A549 (cell line): ENCODE measurements at regions not wholly inside any gene's neighbourhood (a gene's known extent, or its start where the extent isn't known, plus 50 kb on each side); places are given as distances from the start of the nearest gene placed in this dataset.

Experiments used
- ATAC-seq, 2 experiments: fragments of 200-7000 bp in 1 of 2; fragments of >200 bp in 1 of 2; cut with Nextera tagmentation in 1 of 2; cut with Tn5 transposase in 1 of 2; 3 replicates each; pipeline versions ENCODE4 v1.8.0 to v1.9.1; 2018 to 2020; ENCODE audit warnings: mild to moderate bottlenecking in 1 of 2, moderate library complexity in 1 of 2
- CTCF ChIA-PET: fragments of 300-600 bp; sonication (Branson Sonifier 250); formaldehyde crosslinking; extraction: SDS; loops from one replicate; lab custom pipeline; 2021; ENCODE audit warnings: antibody characterized with exemption, inconsistent platforms; lab: Yijun Ruan, JAX
- POLR2A ChIA-PET: fragments of 350-600 bp; formaldehyde crosslinking; extraction: SDS; loops from one replicate; lab custom pipeline; 2021; ENCODE audit warnings: antibody characterized with exemption, inconsistent platforms; lab: Yijun Ruan, JAX
- DNase-seq, 2 experiments: peaks; one replicate each; pipeline versions ENCODE4 v3.0.0 to v3.0.0-alpha.2; 2011 to 2016; ENCODE audit warnings: low read depth in 1 of 2, low spot score in 1 of 2
- FAIRE-seq: peaks from 2 replicates; lab custom pipeline; 2011; peaks lifted over from hg19 to GRCh38; lab: Jason Lieb, UNC
- H3K27ac ChIP-seq, 2 experiments: fragments of >200 bp; sonication (Bioruptor Twin); formaldehyde crosslinking; 3 replicates each; pipeline ENCODE4 v1.5.1; 2016 to 2017
- H3K4me1 ChIP-seq: fragments of >200 bp; sonication (Bioruptor Twin); formaldehyde crosslinking; 3 replicates; pipeline ENCODE4 v1.6.1; 2016
- H3K4me2 ChIP-seq: fragments of >200 bp; sonication (Bioruptor Twin); formaldehyde crosslinking; 3 replicates; pipeline ENCODE4 v1.6.1; 2016
- H3K4me3 ChIP-seq: fragments of >200 bp; sonication (Bioruptor Twin); formaldehyde crosslinking; 3 replicates; pipeline ENCODE4 v1.5.1; 2016
- H3K9me3 ChIP-seq: fragments of >200 bp; sonication (Bioruptor Twin); formaldehyde crosslinking; 3 replicates; pipeline ENCODE4 v1.6.1; 2016
- BHLHE40 ChIP-seq: IDR thresholded peaks from 2 replicates; pipeline ENCODE4 v1.6.1; 2012; ENCODE audit warnings: low read depth, low read length, inconsistent platforms
- CBX2 ChIP-seq: fragments of 200-600 bp; sonication (generic); IDR thresholded peaks from 2 replicates; pipeline ENCODE4 v1.6.1; 2016; ENCODE audit warnings: low read depth, mild to moderate bottlenecking, borderline replicate concordance
- CEBPB ChIP-seq, 2 experiments: fragments of >200 bp in 1 of 2; sonication (Bioruptor Twin) in 1 of 2; formaldehyde crosslinking in 1 of 2; IDR thresholded peaks; 2 replicates each; pipeline ENCODE4 v1.6.1; 2012 to 2016
- EHMT2 ChIP-seq: fragments of 200-600 bp; sonication (generic); IDR thresholded peaks from 2 replicates; pipeline ENCODE4 v1.6.1; 2016; ENCODE audit warnings: antibody characterized with exemption, low read depth, mild to moderate bottlenecking, moderate library complexity
- GATA3 ChIP-seq: IDR thresholded peaks from 2 replicates; pipeline ENCODE4 v1.6.1; 2012; ENCODE audit warnings: borderline replicate concordance
- HEYL ChIP-seq: fragments of 250-450 bp; sonication (Bioruptor Pico); IDR thresholded peaks from 2 replicates; pipeline ENCODE4 v1.8.0; 2021; ENCODE audit warnings: mild to moderate bottlenecking, moderate library complexity
- HOXB5 ChIP-seq: fragments of 250-450 bp; sonication (Bioruptor Pico); IDR thresholded peaks from 2 replicates; pipeline ENCODE4 v1.5.0; 2020; ENCODE audit warnings: mild to moderate bottlenecking, moderate library complexity
- JUN ChIP-seq, 2 experiments: fragments of >200 bp; sonication (Bioruptor Twin); formaldehyde crosslinking; IDR thresholded peaks; 2 replicates in 1 of 2; 3 replicates in 1 of 2; pipeline ENCODE4 v1.6.1; 2016 to 2017
- JUNB ChIP-seq: fragments of >200 bp; sonication (Bioruptor Twin); formaldehyde crosslinking; IDR thresholded peaks from 2 replicates; pipeline ENCODE4 v1.6.1; 2016
- MAFK ChIP-seq: fragments of 450-650 bp; IDR thresholded peaks from 2 replicates; pipeline ENCODE4 v1.6.1; 2014; ENCODE audit not compliant: partially characterized antibody
- MAZ ChIP-seq: fragments of 150-350 bp; IDR thresholded peaks from 2 replicates; pipeline ENCODE4 v1.6.1; 2014; ENCODE audit warnings: antibody characterized with exemption, low read depth, low read length, borderline replicate concordance
- MYC ChIP-seq: IDR thresholded peaks from 2 replicates; pipeline ENCODE4 v1.6.1; 2012; ENCODE audit warnings: mild to moderate bottlenecking, inconsistent platforms, low read length, improper control_type of control experiment, borderline replicate concordance
- POLR2A ChIP-seq: IDR thresholded peaks from 2 replicates; pipeline ENCODE4 v1.6.1; 2012; ENCODE audit warnings: mild to moderate bottlenecking, low read length
- RAD21 ChIP-seq, 2 experiments: fragments of >200 bp in 1 of 2; sonication (Bioruptor Twin) in 1 of 2; formaldehyde crosslinking in 1 of 2; IDR thresholded peaks in 1 of 2; conservative IDR thresholded peaks in 1 of 2; 2 replicates in 1 of 2; 3 replicates in 1 of 2; pipeline ENCODE4 v1.6.1; 2012 to 2018; ENCODE audit warnings: inconsistent platforms in 1 of 2
- RARB ChIP-seq: fragments of 250-450 bp; sonication (Bioruptor Pico); IDR thresholded peaks from 2 replicates; pipeline ENCODE4 v1.8.0; 2021; ENCODE audit warnings: mild to moderate bottlenecking, moderate library complexity
- RFX5 ChIP-seq: fragments of 450-650 bp; IDR thresholded peaks from 2 replicates; pipeline ENCODE4 v1.7.1; 2014; ENCODE audit warnings: antibody characterized with exemption, mild to moderate bottlenecking, moderate library complexity
- TFCP2L1 ChIP-seq: fragments of 250-450 bp; sonication (Bioruptor Pico); IDR thresholded peaks from 2 replicates; pipeline ENCODE4 v1.5.0; 2021; ENCODE audit warnings: mild to moderate bottlenecking
- ZC3H11A ChIP-seq: fragments of 450-650 bp; IDR thresholded peaks from 2 replicates; pipeline ENCODE4 v1.6.1; 2014; ENCODE audit warnings: antibody characterized with exemption, mild to moderate bottlenecking
- ZNF302 ChIP-seq: fragments of 250-450 bp; sonication (Bioruptor Pico); IDR thresholded peaks from 2 replicates; pipeline ENCODE4 v1.9.0; 2021; ENCODE audit warnings: inconsistent platforms, mild to moderate bottlenecking, moderate library complexity
- ZSCAN20 ChIP-seq: fragments of 250-450 bp; sonication (Bioruptor Pico); IDR thresholded peaks from 2 replicates; pipeline ENCODE4 v1.8.0; 2022; ENCODE audit warnings: mild to moderate bottlenecking, moderate library complexity
- WGBS: methylation state at CpG from one replicate; pipeline ENCODE4 v1.1.6; 2017; ENCODE audit errors: missing lambda C conversion rate; 5-methylcytosine and 5-hydroxymethylcytosine counted together
- TF ChIP-seq, protein P1 (sequence below): fragments of >200 bp; sonication (Bioruptor Twin); formaldehyde crosslinking; IDR thresholded peaks from 3 replicates; pipeline ENCODE4 v1.5.1; 2016
- TF ChIP-seq, protein P2 (sequence below): IDR thresholded peaks from 2 replicates; pipeline ENCODE4 v1.6.1; 2012
- TF ChIP-seq, protein P3 (sequence below): fragments of 250-450 bp; sonication (Bioruptor Pico); IDR thresholded peaks from 2 replicates; pipeline ENCODE4 v1.5.0; 2021; ENCODE audit warnings: mild to moderate bottlenecking, moderate library complexity, borderline replicate concordance
- TF ChIP-seq, protein P4 (sequence below): IDR thresholded peaks from 2 replicates; pipeline ENCODE4 v1.6.1; 2012
- TF ChIP-seq, protein P5 (sequence below): fragments of 250-450 bp; sonication (Bioruptor Pico); IDR thresholded peaks from 2 replicates; pipeline ENCODE4 v1.5.0; 2020; ENCODE audit warnings: low read depth, mild to moderate bottlenecking, moderate library complexity
- TF ChIP-seq, protein P6 (sequence below): fragments of 200-600 bp; sonication (generic); IDR thresholded peaks from 2 replicates; pipeline ENCODE4 v1.6.1; 2016; ENCODE audit warnings: antibody characterized with exemption, mild to moderate bottlenecking, moderate library complexity

DNA sequence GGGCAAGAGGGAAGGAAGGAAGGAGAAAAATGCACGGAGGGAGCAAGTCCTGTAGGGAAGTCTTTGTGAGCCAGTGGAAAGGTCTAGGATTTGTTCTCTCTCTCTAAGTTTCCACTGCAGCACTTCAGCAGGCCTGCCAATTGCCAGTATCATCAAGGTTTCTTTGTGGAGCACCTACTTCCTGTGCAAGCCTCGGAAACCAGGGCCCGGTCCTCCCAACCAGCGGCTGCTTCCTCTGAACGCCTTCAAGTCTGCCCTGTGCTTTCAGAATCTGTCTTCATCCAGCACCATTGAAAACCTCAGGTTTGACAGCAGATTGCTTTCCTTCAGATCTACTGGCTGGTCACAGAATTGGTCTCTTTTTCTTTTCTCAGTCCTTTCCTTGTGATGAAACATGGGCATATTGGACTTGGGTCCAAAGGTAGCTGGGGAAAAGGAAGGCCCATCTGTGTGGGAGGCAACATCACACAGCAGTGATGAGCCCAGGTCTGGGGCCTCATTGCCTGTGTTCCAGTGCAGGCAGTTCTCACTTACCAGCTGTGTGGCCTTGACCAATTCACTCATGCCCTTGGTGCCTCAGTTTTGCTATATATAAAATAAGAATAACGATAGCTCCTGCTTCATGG is 144.5 kb downstream of the SEC16B start:
- Histone ChIP-seq H3K9me3 (no peaks in the 10 kb centered on the region), H3K27ac (no peak overlapping the region), H3K4me1 (no peaks in the 10 kb centered on the region), H3K4me3 (no peak overlapping the region), H3K4me2 (no peak overlapping the region)
- 18% methylated on average over 6 of the region's 6 CpGs for WGBS
- no peak for DNase-seq
- CTCF ChIA-PET = no interaction called here
- POLR2A ChIA-PET = no interaction called here
- no peak for FAIRE-seq
- no peak for ATAC-seq
- TF ChIP-seq ZNF302 = no peak
- no peak for TF ChIP-seq BHLHE40
- TF ChIP-seq MAZ = no peak
- TF ChIP-seq CEBPB (IDR thresholded peaks at IDR 0.05) = no peak
- TF ChIP-seq, protein P1, sequence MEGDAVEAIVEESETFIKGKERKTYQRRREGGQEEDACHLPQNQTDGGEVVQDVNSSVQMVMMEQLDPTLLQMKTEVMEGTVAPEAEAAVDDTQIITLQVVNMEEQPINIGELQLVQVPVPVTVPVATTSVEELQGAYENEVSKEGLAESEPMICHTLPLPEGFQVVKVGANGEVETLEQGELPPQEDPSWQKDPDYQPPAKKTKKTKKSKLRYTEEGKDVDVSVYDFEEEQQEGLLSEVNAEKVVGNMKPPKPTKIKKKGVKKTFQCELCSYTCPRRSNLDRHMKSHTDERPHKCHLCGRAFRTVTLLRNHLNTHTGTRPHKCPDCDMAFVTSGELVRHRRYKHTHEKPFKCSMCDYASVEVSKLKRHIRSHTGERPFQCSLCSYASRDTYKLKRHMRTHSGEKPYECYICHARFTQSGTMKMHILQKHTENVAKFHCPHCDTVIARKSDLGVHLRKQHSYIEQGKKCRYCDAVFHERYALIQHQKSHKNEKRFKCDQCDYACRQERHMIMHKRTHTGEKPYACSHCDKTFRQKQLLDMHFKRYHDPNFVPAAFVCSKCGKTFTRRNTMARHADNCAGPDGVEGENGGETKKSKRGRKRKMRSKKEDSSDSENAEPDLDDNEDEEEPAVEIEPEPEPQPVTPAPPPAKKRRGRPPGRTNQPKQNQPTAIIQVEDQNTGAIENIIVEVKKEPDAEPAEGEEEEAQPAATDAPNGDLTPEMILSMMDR = no peak
- TF ChIP-seq GATA3 = no peak
- TF ChIP-seq JUN (IDR thresholded peaks at IDR 0.05) = no peak
- TF ChIP-seq, protein P2, sequence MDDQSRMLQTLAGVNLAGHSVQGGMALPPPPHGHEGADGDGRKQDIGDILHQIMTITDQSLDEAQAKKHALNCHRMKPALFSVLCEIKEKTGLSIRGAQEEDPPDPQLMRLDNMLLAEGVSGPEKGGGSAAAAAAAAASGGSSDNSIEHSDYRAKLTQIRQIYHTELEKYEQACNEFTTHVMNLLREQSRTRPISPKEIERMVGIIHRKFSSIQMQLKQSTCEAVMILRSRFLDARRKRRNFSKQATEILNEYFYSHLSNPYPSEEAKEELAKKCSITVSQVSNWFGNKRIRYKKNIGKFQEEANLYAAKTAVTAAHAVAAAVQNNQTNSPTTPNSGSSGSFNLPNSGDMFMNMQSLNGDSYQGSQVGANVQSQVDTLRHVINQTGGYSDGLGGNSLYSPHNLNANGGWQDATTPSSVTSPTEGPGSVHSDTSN = no peak
- TF ChIP-seq MYC = no peak
- no peak for TF ChIP-seq RARB (CRISPR knock-in tag)
- no peak for TF ChIP-seq POLR2A
- no peak for TF ChIP-seq RAD21 (conservative IDR thresholded peaks at IDR 0.05 in 1 of 2, IDR thresholded peaks at IDR 0.05 in 1 of 2)
- TF ChIP-seq TFCP2L1 (CRISPR knock-in tag) = no peak
- TF ChIP-seq, protein P3, sequence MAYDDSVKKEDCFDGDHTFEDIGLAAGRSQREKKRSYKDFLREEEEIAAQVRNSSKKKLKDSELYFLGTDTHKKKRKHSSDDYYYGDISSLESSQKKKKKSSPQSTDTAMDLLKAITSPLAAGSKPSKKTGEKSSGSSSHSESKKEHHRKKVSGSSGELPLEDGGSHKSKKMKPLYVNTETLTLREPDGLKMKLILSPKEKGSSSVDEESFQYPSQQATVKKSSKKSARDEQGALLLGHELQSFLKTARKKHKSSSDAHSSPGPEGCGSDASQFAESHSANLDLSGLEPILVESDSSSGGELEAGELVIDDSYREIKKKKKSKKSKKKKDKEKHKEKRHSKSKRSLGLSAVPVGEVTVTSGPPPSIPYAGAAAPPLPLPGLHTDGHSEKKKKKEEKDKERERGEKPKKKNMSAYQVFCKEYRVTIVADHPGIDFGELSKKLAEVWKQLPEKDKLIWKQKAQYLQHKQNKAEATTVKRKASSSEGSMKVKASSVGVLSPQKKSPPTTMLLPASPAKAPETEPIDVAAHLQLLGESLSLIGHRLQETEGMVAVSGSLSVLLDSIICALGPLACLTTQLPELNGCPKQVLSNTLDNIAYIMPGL = no peak
- no peak for TF ChIP-seq ZC3H11A
- no peak for TF ChIP-seq HOXB5
- TF ChIP-seq ZSCAN20 (CRISPR knock-in tag) = no peak
- TF ChIP-seq, protein P4, sequence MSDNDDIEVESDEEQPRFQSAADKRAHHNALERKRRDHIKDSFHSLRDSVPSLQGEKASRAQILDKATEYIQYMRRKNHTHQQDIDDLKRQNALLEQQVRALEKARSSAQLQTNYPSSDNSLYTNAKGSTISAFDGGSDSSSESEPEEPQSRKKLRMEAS = no peak
- no peak for TF ChIP-seq HEYL (CRISPR knock-in tag)
- TF ChIP-seq RFX5 = no peak

DNA sequence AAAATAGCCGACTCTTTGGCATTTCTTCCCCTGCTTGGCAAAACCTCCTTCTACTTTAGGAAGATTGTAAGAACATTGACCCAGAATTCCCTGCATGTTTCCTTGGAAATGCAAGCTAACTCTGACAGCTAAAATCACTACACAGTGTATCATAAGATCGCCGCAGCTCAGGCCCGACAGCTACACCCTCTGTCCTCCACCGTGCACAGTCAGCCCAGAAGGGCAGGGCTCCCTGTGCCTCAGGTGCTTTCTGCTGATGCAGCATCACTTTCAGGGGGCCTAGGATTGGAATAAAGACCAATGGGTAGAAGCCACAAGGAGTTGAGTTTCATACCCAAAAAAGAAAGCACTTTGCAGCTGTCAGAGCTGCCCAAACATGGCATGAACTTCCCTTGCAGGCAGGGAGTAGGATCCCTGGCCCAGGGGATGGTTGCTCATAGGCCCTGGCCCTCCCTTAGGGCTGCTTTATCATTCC is 145.3 kb downstream of the SEC16B start:
- 31% methylated on average over 5 of the region's 5 CpGs for WGBS
- H3K4me1 ChIP-seq = no peaks in the 10 kb centered on the region

DNA sequence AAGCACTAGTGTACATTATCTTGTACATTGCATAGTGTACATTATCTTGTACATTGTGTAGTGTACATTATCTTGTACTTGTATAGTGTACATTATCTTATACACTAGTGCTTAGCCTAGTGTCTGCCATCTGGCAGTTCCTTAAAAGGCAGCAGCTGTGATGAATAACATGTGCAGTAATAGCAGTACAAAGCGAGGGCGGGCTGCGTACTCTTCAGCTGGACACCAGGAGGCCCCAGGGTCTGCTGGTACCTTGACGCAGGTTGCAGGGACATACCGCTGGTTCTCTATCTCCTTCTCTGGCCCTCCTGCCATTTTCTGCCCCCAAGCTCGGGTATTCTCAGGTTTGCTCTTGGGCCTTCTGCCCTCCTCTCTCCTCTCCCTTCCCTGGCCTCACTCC is 149.6 kb downstream of the SEC16B start:
- WGBS = 38% methylated on average over 6 of the region's 6 CpGs
- Histone ChIP-seq H3K4me1 (no peaks in the 10 kb centered on the region), H3K27ac (no peak overlapping the region), H3K4me2 (no peak overlapping the region), H3K4me3 (no peak overlapping the region), H3K9me3 (no peaks in the 10 kb centered on the region)
- ChIA-PET POLR2A (no interaction called here), CTCF (no interaction called here)
- ATAC-seq (no peak), DNase-seq (no peak), FAIRE-seq (no peak)
- no peak for TF ChIP-seq EHMT2
- no peak for TF ChIP-seq MAZ
- TF ChIP-seq, protein P5, sequence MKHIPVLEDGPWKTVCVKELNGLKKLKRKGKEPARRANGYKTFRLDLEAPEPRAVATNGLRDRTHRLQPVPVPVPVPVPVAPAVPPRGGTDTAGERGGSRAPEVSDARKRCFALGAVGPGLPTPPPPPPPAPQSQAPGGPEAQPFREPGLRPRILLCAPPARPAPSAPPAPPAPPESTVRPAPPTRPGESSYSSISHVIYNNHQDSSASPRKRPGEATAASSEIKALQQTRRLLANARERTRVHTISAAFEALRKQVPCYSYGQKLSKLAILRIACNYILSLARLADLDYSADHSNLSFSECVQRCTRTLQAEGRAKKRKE (CRISPR knock-in tag) = no peak
- no peak for TF ChIP-seq BHLHE40
- no peak for TF ChIP-seq HOXB5
- no peak for TF ChIP-seq GATA3
- TF ChIP-seq, protein P4 = no peak
- TF ChIP-seq CBX2 = no peak
- TF ChIP-seq, protein P6, sequence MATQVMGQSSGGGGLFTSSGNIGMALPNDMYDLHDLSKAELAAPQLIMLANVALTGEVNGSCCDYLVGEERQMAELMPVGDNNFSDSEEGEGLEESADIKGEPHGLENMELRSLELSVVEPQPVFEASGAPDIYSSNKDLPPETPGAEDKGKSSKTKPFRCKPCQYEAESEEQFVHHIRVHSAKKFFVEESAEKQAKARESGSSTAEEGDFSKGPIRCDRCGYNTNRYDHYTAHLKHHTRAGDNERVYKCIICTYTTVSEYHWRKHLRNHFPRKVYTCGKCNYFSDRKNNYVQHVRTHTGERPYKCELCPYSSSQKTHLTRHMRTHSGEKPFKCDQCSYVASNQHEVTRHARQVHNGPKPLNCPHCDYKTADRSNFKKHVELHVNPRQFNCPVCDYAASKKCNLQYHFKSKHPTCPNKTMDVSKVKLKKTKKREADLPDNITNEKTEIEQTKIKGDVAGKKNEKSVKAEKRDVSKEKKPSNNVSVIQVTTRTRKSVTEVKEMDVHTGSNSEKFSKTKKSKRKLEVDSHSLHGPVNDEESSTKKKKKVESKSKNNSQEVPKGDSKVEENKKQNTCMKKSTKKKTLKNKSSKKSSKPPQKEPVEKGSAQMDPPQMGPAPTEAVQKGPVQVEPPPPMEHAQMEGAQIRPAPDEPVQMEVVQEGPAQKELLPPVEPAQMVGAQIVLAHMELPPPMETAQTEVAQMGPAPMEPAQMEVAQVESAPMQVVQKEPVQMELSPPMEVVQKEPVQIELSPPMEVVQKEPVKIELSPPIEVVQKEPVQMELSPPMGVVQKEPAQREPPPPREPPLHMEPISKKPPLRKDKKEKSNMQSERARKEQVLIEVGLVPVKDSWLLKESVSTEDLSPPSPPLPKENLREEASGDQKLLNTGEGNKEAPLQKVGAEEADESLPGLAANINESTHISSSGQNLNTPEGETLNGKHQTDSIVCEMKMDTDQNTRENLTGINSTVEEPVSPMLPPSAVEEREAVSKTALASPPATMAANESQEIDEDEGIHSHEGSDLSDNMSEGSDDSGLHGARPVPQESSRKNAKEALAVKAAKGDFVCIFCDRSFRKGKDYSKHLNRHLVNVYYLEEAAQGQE = no peak

More for the DNA sequence above, 145.3 kb downstream of the SEC16B start:
- no peaks in the 10 kb centered on the region for H3K9me3 ChIP-seq
- POLR2A ChIA-PET = no interaction called here
- no peak for TF ChIP-seq JUNB
- peak; percentile 14 for TF ChIP-seq MAFK
- TF ChIP-seq, all 56 proteins: peak for 1
- peak in 1 of 2 experiments; percentile 33; a peak in 1 of 6 replicates for ATAC-seq
- no peak for DNase-seq
- CTCF ChIA-PET = no interaction called here
- Histone ChIP-seq H3K27ac (no peak overlapping the region), H3K4me2 (no peak overlapping the region), H3K4me3 (no peak overlapping the region)
- FAIRE-seq = no peak
